T47D (cell line): ENCODE measurements at regions not wholly inside any gene's neighbourhood (a gene's known extent, or its start where the extent isn't known, plus 50 kb on each side); places are given as distances from the start of the nearest gene placed in this dataset.
"Not testable (repeated sequence)": the region's sequence is repeated elsewhere in the genome, so short reads cannot be mapped to it uniquely, and the experiment has no call there.

Source experiments
- DNase-seq, 2 experiments: peaks; one replicate each; pipeline versions ENCODE4 v3.0.0 to v3.0.0-alpha.2; 2011 to 2012; ENCODE audit warnings: low read depth in 1 of 2, low spot score in 1 of 2
- JUND ChIP-seq: IDR thresholded peaks from 2 replicates; pipeline ENCODE4 v1.6.1; 2012; ENCODE audit warnings: low read depth
- in situ Hi-C: cut with HindIII; loops from 2 replicates; pipeline ENCODE4 v1.10.0; 2016; ENCODE audit warnings: low sequenced_read_pairs, low pct_unique_long_range_greater_than_20kb

- in situ Hi-C loops: no loop called here
- TF ChIP-seq JUND: no peak
- DNase-seq: no peak
Observed at GRCh38 chr20:58577139-58577806, 62.1 kb upstream of the APCDD1L start.

DNA sequence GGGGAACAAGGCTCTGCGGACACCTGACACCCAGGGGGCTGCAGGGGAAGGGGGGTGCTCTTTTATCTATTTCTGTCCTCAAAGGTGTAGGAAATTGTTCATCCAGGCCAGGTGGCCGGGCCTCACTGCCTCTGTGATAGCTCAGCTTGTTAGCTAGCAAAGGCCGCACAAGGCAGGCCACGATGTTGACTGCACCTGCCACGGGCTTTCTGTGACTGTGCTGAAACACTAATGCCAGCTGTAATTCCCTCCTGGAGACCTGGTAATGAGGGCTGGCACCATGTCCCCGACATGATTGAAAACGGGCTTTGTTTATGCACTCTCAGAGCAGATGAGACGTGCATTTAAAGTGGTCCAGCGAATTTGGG, 61.4 kb upstream of the APCDD1L start:
- TF ChIP-seq JUND: no peak
- in situ Hi-C loops: no loop called here
- no peak for DNase-seq

DNA sequence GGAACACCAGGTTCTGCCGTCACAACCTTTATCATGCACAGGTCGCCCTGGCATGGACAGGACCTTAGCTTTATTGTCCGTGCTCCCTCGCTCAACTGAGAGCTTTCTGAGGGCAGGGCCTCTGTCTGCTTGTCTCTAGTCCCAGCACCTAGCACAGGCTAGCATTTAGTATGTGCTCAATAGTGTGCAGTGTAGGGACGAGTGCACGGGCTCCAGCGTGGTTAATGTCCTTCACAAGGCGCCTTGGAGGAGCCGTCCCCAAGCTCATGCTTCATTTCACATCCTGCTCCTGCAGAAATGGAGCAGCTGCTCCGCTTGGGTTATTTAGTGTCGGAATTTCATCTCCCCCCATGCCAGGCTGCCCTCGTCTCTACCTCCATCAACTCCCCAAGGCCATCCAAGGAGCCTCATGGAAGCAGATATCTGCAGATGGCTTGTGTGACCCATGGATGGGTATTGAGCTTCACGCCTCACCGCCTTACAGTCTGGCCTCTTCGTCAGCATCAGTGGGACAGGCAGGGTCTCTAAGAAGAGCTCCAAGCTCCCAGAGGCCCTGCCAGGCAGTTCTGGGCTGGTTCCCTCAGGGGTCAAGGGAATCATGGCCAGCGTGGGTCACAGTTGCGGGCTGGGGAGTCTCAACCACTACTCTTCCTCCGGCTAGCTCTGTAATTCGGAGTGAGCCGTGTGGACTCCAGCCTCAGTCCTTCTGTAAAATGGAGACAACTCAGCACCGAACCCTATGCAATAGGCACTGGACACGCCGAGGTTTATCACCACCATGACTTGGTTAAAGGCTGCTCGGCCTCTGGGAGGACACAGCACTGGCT, 60.8 kb upstream of the APCDD1L start:
- no peak for TF ChIP-seq JUND
- no peak for DNase-seq
- in situ Hi-C loops: no loop called here

DNA sequence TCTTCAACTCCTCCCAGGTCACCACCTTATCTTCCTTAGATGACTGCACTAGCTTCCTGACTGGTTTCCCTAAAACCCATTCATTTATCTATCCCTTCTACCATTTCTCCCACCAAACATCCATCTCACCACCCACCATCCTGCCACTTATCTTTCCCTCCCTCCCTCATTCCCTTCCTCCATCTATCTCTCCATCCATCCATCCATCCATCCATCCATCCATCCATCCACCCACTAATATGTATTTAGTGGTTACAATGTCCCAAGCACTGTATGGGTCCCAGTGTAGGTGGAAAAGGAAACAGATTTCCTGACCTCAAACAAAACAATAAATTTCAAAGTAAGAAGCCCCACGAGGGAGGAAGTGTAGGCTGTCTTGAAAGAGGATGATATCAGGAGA, 59.3 kb upstream of the APCDD1L start:
- in situ Hi-C loops: no loop called here
- DNase-seq: no peak
- no peak for TF ChIP-seq JUND

DNA sequence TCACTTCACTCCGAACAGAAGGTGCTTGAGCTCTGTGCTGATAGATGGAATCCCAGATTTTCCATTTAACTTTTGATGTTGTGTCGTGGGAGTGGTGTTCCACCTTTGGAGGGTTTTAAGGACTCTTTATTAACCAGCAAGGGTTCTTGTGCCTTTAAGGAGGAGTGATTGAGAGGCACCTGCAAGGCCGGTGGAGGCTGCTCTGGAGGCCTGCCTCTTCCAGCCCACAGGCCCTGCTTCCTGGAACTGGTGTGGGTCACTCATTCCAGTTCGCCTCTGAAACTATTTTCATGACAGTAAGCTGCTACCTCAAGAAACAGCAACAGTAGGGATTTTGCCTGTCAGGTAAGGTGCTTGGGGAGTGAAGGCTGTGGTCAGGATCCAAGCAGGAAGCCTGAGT, 58.8 kb upstream of the APCDD1L start:
- no peak for DNase-seq
- in situ Hi-C loops: no loop called here
- no peak for TF ChIP-seq JUND

DNA sequence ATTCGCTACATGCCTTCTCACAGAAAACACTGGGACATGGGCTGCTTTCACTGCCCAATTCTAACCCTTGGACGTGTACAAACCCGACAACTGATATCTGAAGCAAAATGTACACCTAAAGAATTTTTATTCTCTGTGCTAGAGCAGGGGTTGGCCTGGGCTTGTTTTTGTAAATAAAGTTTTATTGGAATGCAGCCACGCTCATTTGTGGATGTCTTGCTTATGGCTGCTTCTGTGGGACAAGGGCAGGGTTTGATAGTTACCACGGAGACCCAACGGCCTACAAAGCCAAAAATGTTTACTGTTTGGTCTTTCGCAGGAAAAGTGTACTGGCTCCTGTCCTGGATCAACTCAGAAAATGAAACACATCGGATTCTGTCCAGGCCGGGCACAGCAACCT, 58.1 kb upstream of the APCDD1L start:
- no peak for TF ChIP-seq JUND
- in situ Hi-C loops: no loop called here
- DNase-seq: no peak

- in situ Hi-C loops: not testable (repeated sequence)
Observed at GRCh38 chr20:58572428-58572763, 57.2 kb upstream of the APCDD1L start.

GRCh38 chr20:58571693-58572427, 56.7 kb upstream of the APCDD1L start:
- in situ Hi-C loops: no loop called here
- no peak for TF ChIP-seq JUND

More at GRCh38 chr20:58572428-58572763, 57.2 kb upstream of the APCDD1L start:
- DNase-seq: not testable (repeated sequence)

DNA sequence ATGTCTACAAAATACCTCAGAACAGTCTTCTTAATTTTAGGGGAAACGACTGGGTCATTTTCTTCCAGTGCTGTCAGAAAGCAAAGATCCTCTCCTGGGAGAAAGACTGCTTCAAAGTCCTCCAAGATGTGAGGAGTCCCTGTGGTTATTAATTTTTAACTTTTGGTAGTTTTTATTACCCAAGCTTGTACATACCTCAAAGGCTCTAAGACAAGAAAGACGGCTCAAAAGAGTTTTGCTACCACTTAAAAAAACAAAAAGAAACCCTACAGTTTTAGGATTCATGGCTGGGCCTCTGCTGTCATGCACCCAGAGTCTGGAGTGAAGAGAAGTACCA, 56.1 kb upstream of the APCDD1L start:
- no peak for TF ChIP-seq JUND
- DNase-seq: no peak
- in situ Hi-C loops: no loop called here

More at GRCh38 chr20:58571693-58572427, 56.7 kb upstream of the APCDD1L start:
- no peak for DNase-seq

DNA sequence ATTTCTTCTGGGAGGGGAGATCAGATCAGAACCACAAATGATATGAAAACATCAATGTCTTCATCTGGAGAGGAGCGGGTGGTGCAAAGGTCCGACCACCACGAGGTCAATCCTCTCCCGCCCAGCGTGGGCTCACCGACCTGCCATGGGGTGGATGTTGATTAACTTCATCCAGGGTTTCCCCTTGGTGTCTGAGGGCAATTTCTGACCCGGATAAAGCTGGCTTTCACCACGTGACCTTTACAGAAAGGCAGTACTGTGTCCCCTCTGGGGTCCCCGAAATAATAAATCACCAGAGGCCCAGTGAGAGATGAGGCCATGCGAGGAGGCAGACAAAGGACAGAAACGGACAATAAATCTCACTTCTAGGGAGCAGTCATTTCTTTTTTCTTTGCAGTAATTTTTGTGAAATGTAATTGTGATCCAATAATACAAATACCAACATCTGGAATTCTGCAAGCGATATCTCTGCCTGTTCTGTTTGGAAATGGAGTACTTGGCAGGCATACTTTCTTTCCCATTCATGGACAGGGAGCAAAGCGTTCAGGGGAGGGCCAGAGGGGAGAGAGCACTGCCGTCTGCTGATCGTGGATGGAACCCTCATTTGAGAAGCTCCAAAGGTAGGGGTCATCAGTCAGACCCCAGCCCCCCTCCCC, 55.1 kb upstream of the APCDD1L start:
- no peak for TF ChIP-seq JUND
- no peak for DNase-seq
- in situ Hi-C loops: no loop called here

- in situ Hi-C loops: no loop called here
- no peak for DNase-seq
- TF ChIP-seq JUND: no peak
Observed at GRCh38 chr20:58569241-58570125, 54.3 kb upstream of the APCDD1L start.
